Astrocyte (in vitro differentiated cells and primary cell): ENCODE measurements at regions not wholly inside any gene's neighbourhood (a gene's known extent, or its start where the extent isn't known, plus 50 kb on each side); places are given as distances from the start of the nearest gene placed in this dataset.

Source experiments
- EZH2 ChIP-seq: IDR thresholded peaks from 2 replicates; pipeline ENCODE4 v1.6.1; 2012; ENCODE audit warnings: mild to moderate bottlenecking, low read length, inconsistent platforms; ENCODE audit not compliant: insufficient read depth
- TF ChIP-seq, protein P1 (sequence below): IDR thresholded peaks from 2 replicates; pipeline ENCODE4 v1.5.1; 2011; ENCODE audit warnings: low read depth, mild to moderate bottlenecking, inconsistent platforms, low read length, moderate library complexity; ENCODE audit not compliant: insufficient read depth

GRCh38 chr5:28734396-28734795, 1696.0 kb upstream of the CDH9 start:
- TF ChIP-seq, protein P1, sequence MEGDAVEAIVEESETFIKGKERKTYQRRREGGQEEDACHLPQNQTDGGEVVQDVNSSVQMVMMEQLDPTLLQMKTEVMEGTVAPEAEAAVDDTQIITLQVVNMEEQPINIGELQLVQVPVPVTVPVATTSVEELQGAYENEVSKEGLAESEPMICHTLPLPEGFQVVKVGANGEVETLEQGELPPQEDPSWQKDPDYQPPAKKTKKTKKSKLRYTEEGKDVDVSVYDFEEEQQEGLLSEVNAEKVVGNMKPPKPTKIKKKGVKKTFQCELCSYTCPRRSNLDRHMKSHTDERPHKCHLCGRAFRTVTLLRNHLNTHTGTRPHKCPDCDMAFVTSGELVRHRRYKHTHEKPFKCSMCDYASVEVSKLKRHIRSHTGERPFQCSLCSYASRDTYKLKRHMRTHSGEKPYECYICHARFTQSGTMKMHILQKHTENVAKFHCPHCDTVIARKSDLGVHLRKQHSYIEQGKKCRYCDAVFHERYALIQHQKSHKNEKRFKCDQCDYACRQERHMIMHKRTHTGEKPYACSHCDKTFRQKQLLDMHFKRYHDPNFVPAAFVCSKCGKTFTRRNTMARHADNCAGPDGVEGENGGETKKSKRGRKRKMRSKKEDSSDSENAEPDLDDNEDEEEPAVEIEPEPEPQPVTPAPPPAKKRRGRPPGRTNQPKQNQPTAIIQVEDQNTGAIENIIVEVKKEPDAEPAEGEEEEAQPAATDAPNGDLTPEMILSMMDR = no peak
- TF ChIP-seq EZH2 = no peak
